HG02763 (cell line): ENCODE measurements at regions not wholly inside any gene's neighbourhood (a gene's known extent, or its start where the extent isn't known, plus 50 kb on each side); places are given as distances from the start of the nearest gene placed in this dataset.
"Not testable (repeated sequence)": the region's sequence is repeated elsewhere in the genome, so short reads cannot be mapped to it uniquely, and the experiment has no call there.

Source experiments
- ATAC-seq: cut with Tn5 transposase; IDR thresholded peaks from one replicate; pipeline ENCODE4 v1.9.1; 2021; ENCODE audit warnings: mild to moderate bottlenecking, moderate library complexity; ENCODE audit not compliant: unreplicated experiment

DNA sequence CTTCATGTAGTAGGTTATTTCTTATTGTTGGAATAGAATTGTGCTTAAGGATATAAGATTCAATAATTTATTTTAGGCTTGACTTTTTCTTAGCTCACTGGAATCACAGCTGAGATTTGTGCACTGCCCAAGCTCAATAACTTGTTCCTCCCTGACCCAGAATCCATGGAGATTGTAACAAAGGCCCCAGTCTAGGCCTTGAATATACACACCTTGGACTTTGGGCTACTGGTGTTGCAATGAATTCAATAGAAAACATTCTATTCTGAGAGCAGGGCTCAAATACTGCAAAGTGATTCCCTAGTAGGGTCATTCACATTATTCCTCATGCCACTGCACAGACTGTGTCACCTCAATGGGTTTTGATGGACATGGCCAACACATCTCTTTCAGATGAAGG, 352.4 kb downstream of the GALC start:
- no peak for ATAC-seq

DNA sequence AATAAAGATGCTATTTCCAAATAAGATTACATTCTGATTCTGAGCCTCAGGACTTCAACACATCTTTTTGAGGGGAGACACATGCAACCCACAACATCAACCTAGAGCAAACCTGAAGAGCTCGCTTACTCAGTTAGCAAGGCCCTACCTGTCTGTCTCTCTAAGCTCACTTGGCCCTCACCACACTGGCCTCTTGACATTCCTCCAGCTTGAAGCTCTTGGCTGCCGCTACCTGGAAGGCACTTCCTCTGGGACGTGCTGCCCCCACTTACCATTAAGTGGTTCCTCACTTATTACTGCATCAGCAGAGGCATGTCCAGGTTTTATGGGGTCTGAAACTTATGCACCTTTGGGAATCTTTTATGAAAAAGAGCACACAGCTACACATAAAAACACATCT, 354.8 kb downstream of the GALC start:
- ATAC-seq, result no peak

- no peak for ATAC-seq
Measured at GRCh38 chr14:87635442-87635841, 357.5 kb downstream of the GALC start.

DNA sequence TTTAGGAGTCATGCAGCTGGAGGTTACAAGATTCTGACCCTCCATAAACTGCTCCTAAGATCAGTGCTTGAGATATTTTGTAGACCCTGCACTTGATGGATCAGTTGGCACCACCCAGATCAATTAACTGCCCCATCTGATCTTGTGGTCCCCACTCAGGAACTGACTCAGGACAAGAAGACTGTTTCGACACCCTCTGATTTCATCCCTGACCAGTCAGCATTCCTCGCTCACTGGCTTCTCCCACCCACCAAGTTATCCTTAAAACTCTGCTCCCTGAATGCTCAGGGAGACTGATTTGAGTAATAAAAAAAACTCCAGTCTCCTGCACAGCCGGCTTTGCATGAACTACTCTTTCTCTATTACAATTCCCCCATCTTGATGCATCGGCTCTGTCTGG, 360.2 kb downstream of the GALC start:
- ATAC-seq, result no peak

- ATAC-seq, result no peak
Measured at GRCh38 chr14:87630846-87631245, 362.1 kb downstream of the GALC start.

- no peak for ATAC-seq
Measured at GRCh38 chr14:87629788-87630187, 363.2 kb downstream of the GALC start.

DNA sequence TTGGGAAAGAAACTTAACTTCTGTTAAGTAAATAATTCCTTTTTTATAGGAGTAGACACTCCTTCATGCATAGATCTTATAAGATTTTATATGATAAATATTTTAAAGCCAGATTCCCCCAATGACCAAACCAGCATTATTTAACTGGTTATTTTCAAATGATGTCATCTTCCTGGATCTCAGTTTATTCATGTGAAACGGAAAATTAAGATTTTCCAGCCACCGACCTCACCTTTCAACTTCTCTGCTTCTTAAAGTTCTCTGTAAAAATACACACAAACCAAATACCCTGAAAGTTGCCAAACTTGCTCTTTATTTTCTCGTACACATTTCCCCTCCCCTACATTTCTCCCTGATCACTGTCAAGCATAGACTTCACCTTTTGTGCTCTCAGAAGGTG, 364.2 kb downstream of the GALC start:
- ATAC-seq, result no peak

GRCh38 chr14:87628129-87628528, 364.9 kb downstream of the GALC start:
- ATAC-seq, result no peak

DNA sequence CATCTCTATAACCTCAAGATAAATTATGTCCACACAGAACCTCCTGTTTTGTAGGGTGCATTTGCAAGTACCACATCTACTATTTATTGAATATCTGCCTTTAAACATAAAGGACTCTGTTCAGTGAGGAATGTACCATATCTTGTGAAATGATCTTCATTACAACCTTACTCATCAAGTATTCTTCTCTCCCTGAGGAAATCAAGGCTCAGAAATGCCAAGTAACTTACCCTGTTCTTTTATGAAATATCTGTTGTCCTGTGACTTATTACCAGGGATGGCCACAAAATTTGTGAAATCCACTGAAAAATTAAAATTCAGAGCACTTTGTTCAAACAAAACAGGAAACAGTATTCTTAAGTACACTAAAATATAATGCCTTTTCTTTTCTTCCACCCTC, 366.7 kb downstream of the GALC start:
- no peak for ATAC-seq

- ATAC-seq, result no peak
Measured at GRCh38 chr14:87623616-87624015, 369.4 kb downstream of the GALC start.

DNA sequence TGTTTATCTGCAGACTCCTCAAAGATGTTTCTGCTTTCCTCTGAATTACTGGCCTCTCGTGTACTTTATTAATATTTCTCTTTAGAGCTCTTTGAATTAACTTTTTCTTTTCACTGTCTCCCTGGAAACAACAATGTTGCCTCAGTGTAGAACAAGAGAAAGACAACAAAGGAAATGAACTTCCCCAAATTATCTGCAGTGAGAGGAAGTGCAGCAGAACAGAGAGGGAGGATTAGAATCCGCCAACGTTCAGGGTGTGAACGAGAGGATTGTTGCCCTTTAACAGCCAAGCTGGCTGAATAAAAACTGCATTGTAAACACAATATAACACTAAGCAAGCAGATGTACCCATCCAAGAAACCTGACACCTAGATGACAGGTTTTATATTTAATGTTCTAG, 375.9 kb downstream of the GALC start:
- no peak for ATAC-seq

DNA sequence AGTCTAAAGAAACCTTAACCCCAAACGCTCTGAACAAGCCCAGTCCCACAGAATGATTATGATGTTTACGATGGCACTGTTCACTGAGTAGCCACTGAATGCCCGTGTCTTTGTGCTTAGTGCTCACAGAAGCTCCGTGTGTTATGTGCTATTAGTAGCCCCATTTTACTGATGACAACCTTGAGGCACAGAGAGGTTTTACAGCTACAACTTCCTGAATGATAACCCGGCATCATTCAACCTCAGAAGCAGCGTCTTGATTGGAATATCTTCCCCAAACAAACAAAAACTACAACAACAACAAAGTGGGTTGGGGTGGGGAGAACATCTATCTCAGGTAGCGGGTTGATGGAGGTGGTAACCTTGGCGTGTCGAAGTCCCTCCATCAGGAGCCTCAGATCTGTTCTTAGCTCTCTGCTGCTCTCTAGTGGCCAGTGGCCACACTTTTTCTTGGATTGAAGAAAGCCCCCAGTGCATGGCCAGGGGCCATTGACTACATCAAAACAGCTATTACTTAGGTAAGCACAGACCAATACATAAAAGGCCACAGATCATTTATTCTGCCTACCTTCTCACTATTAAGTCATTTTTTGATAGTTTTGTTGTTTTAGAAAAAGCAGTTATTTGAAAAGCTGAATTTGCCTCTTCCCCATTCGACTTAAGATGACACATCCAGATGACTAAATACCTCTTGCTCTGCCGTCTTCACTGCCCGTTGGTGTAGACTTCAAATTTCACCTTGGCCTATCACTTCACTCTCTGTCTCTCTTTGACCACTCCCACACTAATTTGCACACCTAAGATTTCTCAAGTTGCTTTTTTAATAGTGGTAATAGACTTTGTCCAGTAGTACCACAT, 376.9 kb downstream of the GALC start:
- ATAC-seq, result no peak

DNA sequence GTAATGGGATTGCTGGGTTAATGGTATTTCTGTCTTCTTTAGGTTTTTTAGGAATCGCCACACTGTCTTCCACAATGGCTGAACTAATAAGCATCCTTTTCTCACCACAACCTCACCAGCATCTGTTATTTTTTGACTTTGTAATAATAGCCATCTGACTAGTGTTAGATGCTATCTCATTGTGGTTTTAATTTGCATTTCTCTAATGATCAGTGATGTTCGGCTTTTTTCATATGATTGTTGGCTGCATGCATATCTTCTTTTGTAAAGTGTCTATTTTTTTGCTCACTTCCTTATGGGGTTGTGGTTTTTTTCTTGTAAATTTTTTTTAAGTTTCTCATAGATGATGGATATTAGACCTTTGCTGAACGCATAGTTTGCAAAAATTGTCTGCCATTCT, 377.9 kb downstream of the GALC start:
- no peak for ATAC-seq

DNA sequence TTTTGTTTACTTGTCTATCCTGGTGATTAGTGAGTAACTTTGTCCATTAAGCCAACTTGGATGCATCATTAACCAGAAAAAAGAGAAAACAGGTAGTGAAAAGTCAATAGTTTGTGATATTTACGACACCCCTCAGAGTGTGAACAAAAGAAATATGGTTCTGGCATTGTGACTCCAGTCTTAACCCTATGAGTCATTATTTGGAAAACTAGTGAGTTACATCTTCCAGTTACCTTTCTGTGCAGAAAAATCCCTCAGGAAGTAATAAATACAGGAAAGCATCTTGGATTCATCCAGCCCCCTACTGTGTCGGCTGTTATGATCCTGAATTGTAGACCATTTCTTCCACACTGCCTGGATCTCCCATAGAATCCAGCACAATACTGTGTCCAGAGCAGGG, 379.1 kb downstream of the GALC start:
- ATAC-seq, result no peak

- ATAC-seq, result not testable (repeated sequence)
Measured at GRCh38 chr14:87607056-87607455, 385.9 kb downstream of the GALC start.

GRCh38 chr14:87601036-87601435, 391.9 kb downstream of the GALC start:
- no peak for ATAC-seq

DNA sequence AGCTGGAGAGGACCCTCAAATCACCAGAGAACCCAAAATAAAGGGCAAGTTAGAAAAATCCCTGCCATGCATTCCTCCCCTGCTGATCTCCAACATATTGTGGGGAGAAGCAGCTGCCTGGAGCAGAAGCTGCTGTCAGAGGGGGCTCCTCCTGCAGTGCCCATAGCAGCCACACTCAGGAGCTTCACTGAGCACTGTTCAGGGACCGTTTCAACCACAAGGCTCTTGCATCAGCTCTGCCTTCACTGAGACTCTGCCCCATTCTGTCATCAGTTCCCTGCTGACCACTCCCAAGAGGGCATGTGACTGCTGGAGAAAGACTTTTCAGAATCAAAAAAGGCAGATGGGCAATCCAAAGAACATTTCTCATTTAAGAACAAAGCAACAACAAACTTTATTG, 392.7 kb downstream of the GALC start:
- ATAC-seq, result no peak

- no peak for ATAC-seq
Measured at GRCh38 chr14:87581298-87581697, 411.7 kb downstream of the GALC start.

GRCh38 chr14:87579036-87579435, 413.9 kb downstream of the GALC start:
- ATAC-seq, result no peak

DNA sequence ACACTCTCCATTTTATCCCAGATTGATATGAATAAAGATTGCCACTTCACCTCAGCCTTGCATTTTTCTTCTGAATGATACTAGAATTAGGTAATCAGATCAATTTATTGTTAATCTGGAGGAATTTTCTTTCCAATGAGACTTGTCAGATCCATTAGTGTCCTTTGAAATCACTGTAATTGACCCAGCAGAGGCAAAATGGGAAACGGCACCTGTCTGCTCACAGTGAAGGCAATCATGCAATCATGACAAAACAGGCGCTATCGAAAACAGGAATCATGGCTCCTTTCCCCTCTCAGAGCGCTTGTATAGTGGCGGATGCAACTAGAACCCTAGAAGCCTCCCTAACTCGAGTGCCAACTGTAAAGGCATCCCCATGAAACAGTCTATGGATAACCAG, 417.6 kb downstream of the GALC start:
- no peak for ATAC-seq

DNA sequence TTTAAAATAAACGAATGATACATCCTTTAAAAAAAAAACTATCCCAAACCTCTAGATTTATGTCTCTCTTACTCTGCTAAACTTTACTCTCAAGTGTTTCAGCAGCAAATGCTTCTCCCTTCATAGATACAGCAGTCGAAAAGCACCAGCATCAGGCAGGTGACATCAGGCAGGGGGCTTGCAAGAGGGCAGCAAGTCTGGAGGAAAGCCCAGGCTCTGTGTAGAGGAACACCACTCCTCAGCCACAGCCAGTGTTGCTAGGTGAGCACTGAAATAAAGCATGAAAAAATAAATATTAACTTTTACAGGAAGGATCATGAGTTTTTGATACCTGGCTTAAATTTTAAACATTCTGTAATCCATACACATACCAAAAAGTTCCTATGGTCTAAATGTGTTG, 419.4 kb downstream of the GALC start:
- ATAC-seq, result no peak

DNA sequence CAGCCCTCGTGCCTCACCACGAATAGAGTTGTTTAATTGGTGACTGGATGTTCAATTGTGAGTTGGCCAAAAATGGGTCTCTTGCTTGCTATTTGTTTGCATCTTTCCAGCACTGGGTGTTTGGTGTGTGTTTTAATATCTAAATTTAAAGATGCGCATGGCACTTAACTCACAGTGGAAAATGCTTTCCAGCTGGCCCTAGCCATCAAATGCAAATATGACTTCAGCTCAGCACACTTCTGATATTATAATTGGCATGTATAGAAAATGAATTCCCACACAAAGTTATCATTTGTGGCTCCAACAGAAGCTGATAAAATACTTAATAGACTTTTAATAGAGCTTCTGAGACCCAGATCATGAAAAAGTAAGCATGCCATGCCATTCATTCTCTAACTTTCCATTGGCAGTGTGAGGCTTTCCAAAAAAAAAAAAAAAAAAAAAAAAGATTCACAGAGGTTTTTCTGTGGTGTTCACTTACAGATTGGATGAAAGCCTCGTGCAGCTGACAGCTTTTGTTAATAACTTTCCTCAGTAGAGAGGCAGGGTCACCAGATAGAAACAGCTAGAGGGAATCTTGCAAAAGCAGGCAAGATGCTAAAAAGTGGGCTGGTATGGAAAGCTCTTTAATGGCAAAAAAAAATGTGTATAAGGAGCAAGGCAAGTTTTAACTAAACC, 425.2 kb downstream of the GALC start:
- ATAC-seq, result no peak

DNA sequence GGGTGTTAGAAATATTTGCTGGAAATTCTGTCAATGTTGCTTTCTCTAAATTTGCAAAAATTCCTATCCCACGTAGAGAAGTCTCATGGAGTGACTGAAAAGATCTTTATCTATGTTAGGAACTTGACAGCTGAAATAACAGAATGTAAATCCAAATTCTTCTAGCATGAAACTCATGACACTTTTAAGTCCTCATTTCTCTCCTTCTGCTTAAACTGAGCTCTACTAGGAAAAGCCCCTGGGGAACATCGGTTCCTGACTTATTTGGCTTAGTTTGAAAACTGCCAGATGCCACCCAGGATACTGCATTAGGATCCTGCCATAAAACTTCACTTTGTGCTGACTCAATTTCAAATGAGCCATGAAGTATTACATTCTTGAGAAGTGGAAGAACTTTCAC, 426.0 kb downstream of the GALC start:
- no peak for ATAC-seq
